Lower lobe of right lung (tissue), 2 donors: ENCODE measurements at regions not wholly inside any gene's neighbourhood (a gene's known extent, or its start where the extent isn't known, plus 50 kb on each side); places are given as distances from the start of the nearest gene placed in this dataset.

Source experiments
- ATAC-seq, 2 donors: fragments of 200-7000 bp; cut with Tn5 transposase; one replicate each; pipeline ENCODE4 v1.9.1; 2020 to 2022; ENCODE audit warnings: mild to moderate bottlenecking in 2 of 2, moderate library complexity in 2 of 2
- DNase-seq: peaks from one replicate; pipeline ENCODE4 v3.0.0-alpha.2; 2020
- H3K27ac ChIP-seq: fragments of 200-600 bp; one replicate; pipeline ENCODE4 v1.8.0; 2022
- H3K27me3 ChIP-seq: fragments of 200-600 bp; one replicate; pipeline ENCODE4 v1.8.0; 2022; ENCODE audit warnings: low read depth
- H3K36me3 ChIP-seq: fragments of 200-600 bp; one replicate; pipeline ENCODE4 v1.8.0; 2022; ENCODE audit warnings: mild to moderate bottlenecking
- H3K4me1 ChIP-seq: fragments of 200-600 bp; one replicate; pipeline ENCODE4 v1.8.0; 2022
- H3K4me3 ChIP-seq: fragments of 200-600 bp; one replicate; pipeline ENCODE4 v1.8.0; 2022; ENCODE audit warnings: mild to moderate bottlenecking
- H3K9me3 ChIP-seq: fragments of 200-600 bp; one replicate; pipeline ENCODE4 v1.8.0; 2022
- CTCF ChIP-seq: fragments of 200-600 bp; IDR thresholded peaks from one replicate; pipeline ENCODE4 v1.8.0; 2022; ENCODE audit warnings: antibody characterized with exemption, mild to moderate bottlenecking
- intact Hi-C: fragments of 100-400 bp; cut with DNase I; formaldehyde crosslinking; loops from one replicate; pipeline ENCODE4 v1.11.0; 2022
- donor health status: DM: no; HTN: yes; CAD: no; lungs with severe emphysema.

DNA sequence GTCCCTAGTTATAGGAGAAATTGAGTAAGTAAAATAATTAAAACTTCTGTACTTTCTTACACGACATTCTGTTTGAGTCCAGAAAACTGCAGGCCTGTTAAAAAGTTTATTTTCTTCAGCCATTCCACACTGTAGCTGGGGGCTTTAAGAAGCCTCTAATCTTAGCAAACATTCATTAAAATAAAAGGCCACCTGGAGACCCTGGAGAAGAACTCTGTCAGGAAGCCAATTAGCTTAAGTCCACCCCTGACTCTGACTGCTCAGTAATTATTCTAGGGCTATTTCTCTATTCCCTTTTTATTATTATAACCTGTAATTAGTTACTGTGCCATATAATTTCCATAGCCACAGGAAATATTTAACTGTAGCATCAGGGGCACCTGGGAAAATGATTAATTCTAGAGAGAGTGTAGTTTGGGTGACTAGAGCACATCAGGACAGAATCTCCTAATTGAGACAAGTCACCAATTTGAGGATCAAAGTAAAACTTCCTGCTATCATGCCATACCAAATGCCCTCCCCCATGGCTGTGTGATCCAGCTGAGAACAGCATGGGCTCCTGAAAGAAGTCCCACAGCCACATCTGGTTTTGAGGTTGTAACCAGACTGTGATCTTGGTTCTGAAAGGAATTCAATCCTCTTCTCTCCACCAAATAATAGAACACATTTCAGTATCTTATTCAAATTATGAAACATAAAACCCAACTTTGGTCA is 1302.3 kb downstream of the XPNPEP1 start:
- no peaks in the 10 kb centered on the region for H3K36me3 ChIP-seq
- no peak for TF ChIP-seq CTCF
- H3K4me3 ChIP-seq: no peak overlapping the region
- no peaks in the 10 kb centered on the region for H3K27me3 ChIP-seq
- ATAC-seq (no peak), DNase-seq (no peak)
- no peak overlapping the region for H3K27ac ChIP-seq
- H3K4me1 ChIP-seq: no peaks in the 10 kb centered on the region
- intact Hi-C loops: no loop called here
- H3K9me3 ChIP-seq: no peaks in the 10 kb centered on the region

DNA sequence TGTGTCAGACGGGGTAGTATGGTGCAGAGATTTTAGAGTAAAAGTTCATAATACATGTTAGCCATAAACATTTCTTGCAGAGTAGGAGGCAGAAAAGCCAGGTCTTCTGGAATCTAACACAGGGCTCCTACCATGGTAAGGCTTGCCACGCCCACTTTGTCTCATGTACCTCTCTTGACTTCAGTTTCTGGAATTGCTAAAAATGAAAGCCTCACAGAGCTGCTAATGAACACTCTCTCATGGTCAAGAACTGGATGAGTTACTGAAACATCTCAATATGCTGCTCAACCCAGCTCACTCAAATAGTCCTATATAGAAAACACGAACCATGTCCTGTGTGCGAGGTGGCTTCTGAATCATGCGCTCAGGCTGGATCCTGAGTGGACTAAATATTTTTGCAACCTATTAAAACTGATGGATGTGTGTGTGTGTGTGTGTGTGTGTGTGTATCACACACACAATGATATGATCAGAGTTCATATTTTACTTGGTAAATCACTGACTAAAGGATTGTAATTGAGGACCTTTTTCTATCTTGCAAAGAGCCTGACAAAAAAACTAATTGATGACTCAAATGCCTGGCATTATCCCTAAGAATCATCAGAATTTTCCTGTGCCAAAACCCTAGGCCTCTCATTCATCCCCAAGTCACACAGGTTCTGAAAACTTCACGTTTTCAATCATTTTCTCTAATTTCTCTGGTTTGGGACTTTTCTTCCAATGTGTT is 1306.6 kb downstream of the XPNPEP1 start:
- Histone ChIP-seq H3K27me3 (no peaks in the 10 kb centered on the region), H3K9me3 (no peaks in the 10 kb centered on the region), H3K4me1 (no peaks in the 10 kb centered on the region), H3K27ac (no peak overlapping the region), H3K4me3 (no peak overlapping the region), H3K36me3 (no peaks in the 10 kb centered on the region)
- DNase-seq: no peak
- TF ChIP-seq CTCF: no peak
- intact Hi-C loops: no loop called here
- ATAC-seq: no peak

GRCh38 chr10:108615576-108616320 is 1307.6 kb downstream of the XPNPEP1 start:
- no peak for TF ChIP-seq CTCF
- H3K4me3 ChIP-seq: no peak overlapping the region
- DNase-seq: no peak
- H3K4me1 ChIP-seq: no peaks in the 10 kb centered on the region
- intact Hi-C loops: no loop called here
- H3K9me3 ChIP-seq: no peaks in the 10 kb centered on the region
- no peaks in the 10 kb centered on the region for H3K27me3 ChIP-seq
- no peaks in the 10 kb centered on the region for H3K36me3 ChIP-seq
- ATAC-seq: no peak
- H3K27ac ChIP-seq: no peak overlapping the region

DNA sequence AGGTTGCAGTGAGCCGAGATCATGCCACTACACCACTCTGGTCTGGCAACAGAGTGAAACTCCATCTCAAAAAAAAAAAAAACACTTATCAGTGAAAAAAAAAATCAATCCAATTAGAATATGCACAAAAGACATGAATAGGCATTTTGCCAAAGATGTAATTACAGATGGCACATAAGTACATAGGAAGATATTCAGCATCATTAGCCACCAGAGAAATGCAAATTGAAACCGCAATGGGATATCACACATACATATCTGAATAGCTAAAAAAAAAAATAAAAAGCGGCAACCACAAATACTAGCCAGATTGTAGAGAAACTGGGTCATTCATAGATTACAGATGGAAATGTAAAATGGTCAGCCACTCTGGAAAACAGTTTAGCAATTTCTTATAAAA is 1310.8 kb downstream of the XPNPEP1 start:
- ATAC-seq (no peak), DNase-seq (no peak)
- no peak for TF ChIP-seq CTCF
- Histone ChIP-seq H3K9me3 (peaks cover 3% of the 10 kb centered on the region), H3K4me3 (no peak overlapping the region), H3K27ac (no peak overlapping the region), H3K27me3 (no peaks in the 10 kb centered on the region), H3K36me3 (no peaks in the 10 kb centered on the region), H3K4me1 (no peaks in the 10 kb centered on the region)
- intact Hi-C loops: no loop called here

DNA sequence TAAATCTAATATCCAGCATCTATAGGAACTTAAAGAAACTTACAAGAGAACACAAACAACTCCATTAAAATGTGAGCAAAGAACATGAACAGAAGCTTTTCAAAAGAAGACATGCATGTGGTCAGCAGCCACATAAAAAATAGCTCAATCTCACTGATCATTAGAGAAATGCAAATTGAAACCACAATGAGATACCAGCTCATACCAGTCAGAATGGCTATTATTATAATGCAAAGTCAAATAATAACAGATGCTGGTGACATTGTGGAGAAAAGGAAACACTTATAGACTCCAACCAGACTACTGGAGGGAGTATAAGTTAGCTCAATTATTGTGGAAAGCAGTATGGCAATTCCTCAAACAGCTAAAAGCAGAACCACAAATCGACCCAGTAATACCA is 1314.5 kb downstream of the XPNPEP1 start:
- Histone ChIP-seq H3K9me3 (peaks cover 3% of the 10 kb centered on the region), H3K27ac (no peak overlapping the region), H3K4me3 (no peak overlapping the region), H3K4me1 (no peaks in the 10 kb centered on the region), H3K27me3 (no peaks in the 10 kb centered on the region), H3K36me3 (no peaks in the 10 kb centered on the region)
- no peak for TF ChIP-seq CTCF
- intact Hi-C loops: no loop called here
- ATAC-seq (no peak), DNase-seq (no peak)
